SJSA1 (cell line): ENCODE measurements at regions not wholly inside any gene's neighbourhood (a gene's known extent, or its start where the extent isn't known, plus 50 kb on each side); places are given as distances from the start of the nearest gene placed in this dataset.

Source experiments
- DNase-seq, 2 experiments: peaks; one replicate each; pipeline ENCODE4 v3.0.0-alpha.2; 2015 to 2020; ENCODE audit warnings: low spot score in 2 of 2, low read depth in 1 of 2
- H3K27ac ChIP-seq: fragments of 250-450 bp; sonication (Bioruptor Pico); 2 replicates; pipeline ENCODE4 v1.5.1; 2020; ENCODE audit warnings: mild to moderate bottlenecking, moderate library complexity
- H3K27me3 ChIP-seq: fragments of 250-450 bp; sonication (Bioruptor Pico); replicated peaks from 2 replicates; pipeline ENCODE4 v1.5.1; 2020; ENCODE audit warnings: mild to moderate bottlenecking, moderate library complexity
- H3K36me3 ChIP-seq: fragments of 250-450 bp; sonication (Bioruptor Pico); 2 replicates; pipeline ENCODE4 v1.5.1; 2020; ENCODE audit warnings: mild to moderate bottlenecking
- H3K4me1 ChIP-seq: fragments of 250-450 bp; sonication (Bioruptor Pico); replicated peaks from 2 replicates; pipeline ENCODE4 v1.6.1; 2021; ENCODE audit warnings: mild to moderate bottlenecking
- H3K4me3 ChIP-seq: fragments of 250-450 bp; sonication (Bioruptor Pico); 2 replicates; pipeline ENCODE4 v1.5.1; 2020; ENCODE audit warnings: mild to moderate bottlenecking
- H3K9me3 ChIP-seq: fragments of 250-450 bp; sonication (Bioruptor Pico); replicated peaks from 2 replicates; pipeline ENCODE4 v1.5.1; 2020; ENCODE audit warnings: mild to moderate bottlenecking

GRCh38 chr2:147101941-147102790 lies 742.7 kb upstream of the ACVR2A start:
- Histone ChIP-seq H3K4me3 (no peak overlapping the region), H3K27me3 (no peaks in the 10 kb centered on the region), H3K36me3 (no peaks in the 10 kb centered on the region), H3K4me1 (no peaks in the 10 kb centered on the region), H3K27ac (no peak overlapping the region), H3K9me3 (no peaks in the 10 kb centered on the region)
- DNase-seq: no peak

GRCh38 chr2:147100406-147101035 lies 744.3 kb upstream of the ACVR2A start:
- Histone ChIP-seq H3K9me3 (no peaks in the 10 kb centered on the region), H3K27me3 (no peaks in the 10 kb centered on the region), H3K4me1 (no peaks in the 10 kb centered on the region), H3K36me3 (no peaks in the 10 kb centered on the region), H3K27ac (no peak overlapping the region), H3K4me3 (no peak overlapping the region)
- no peak for DNase-seq

- H3K4me3 ChIP-seq: no peak overlapping the region
- H3K4me1 ChIP-seq: no peaks in the 10 kb centered on the region
- no peaks in the 10 kb centered on the region for H3K9me3 ChIP-seq
- no peaks in the 10 kb centered on the region for H3K27me3 ChIP-seq
- DNase-seq: no peak
- H3K36me3 ChIP-seq: no peaks in the 10 kb centered on the region
- H3K27ac ChIP-seq: no peak overlapping the region
Measured at GRCh38 chr2:147099845-147100244, 745.0 kb upstream of the ACVR2A start.

- Histone ChIP-seq H3K4me1 (no peaks in the 10 kb centered on the region), H3K27ac (no peak overlapping the region), H3K36me3 (no peaks in the 10 kb centered on the region), H3K4me3 (no peak overlapping the region), H3K27me3 (no peaks in the 10 kb centered on the region), H3K9me3 (no peaks in the 10 kb centered on the region)
- DNase-seq: no peak
Measured at GRCh38 chr2:147098940-147099339, 745.9 kb upstream of the ACVR2A start.

- no peaks in the 10 kb centered on the region for H3K4me1 ChIP-seq
- no peak for DNase-seq
- H3K36me3 ChIP-seq: no peaks in the 10 kb centered on the region
- H3K9me3 ChIP-seq: no peaks in the 10 kb centered on the region
- H3K27me3 ChIP-seq: no peaks in the 10 kb centered on the region
- H3K4me3 ChIP-seq: no peak overlapping the region
- H3K27ac ChIP-seq: no peak overlapping the region
Measured at GRCh38 chr2:147097747-147098146, 747.1 kb upstream of the ACVR2A start.

GRCh38 chr2:147096671-147097070 lies 748.2 kb upstream of the ACVR2A start:
- Histone ChIP-seq H3K27ac (no peak overlapping the region), H3K4me1 (no peaks in the 10 kb centered on the region), H3K9me3 (no peaks in the 10 kb centered on the region), H3K27me3 (no peaks in the 10 kb centered on the region), H3K36me3 (no peaks in the 10 kb centered on the region), H3K4me3 (no peak overlapping the region)
- DNase-seq: no peak

- Histone ChIP-seq H3K4me1 (no peaks in the 10 kb centered on the region), H3K27ac (no peak overlapping the region), H3K27me3 (no peaks in the 10 kb centered on the region), H3K36me3 (no peaks in the 10 kb centered on the region), H3K4me3 (no peak overlapping the region), H3K9me3 (no peaks in the 10 kb centered on the region)
- DNase-seq: no peak
Measured at GRCh38 chr2:147095376-147095775, 749.5 kb upstream of the ACVR2A start.

GRCh38 chr2:147094077-147094476 lies 750.8 kb upstream of the ACVR2A start:
- Histone ChIP-seq H3K27ac (no peak overlapping the region), H3K4me3 (no peak overlapping the region), H3K4me1 (no peaks in the 10 kb centered on the region), H3K36me3 (no peaks in the 10 kb centered on the region), H3K9me3 (no peaks in the 10 kb centered on the region), H3K27me3 (no peaks in the 10 kb centered on the region)
- DNase-seq: no peak

GRCh38 chr2:147092266-147092665 lies 752.6 kb upstream of the ACVR2A start:
- no peaks in the 10 kb centered on the region for H3K9me3 ChIP-seq
- no peaks in the 10 kb centered on the region for H3K4me1 ChIP-seq
- no peak overlapping the region for H3K27ac ChIP-seq
- H3K27me3 ChIP-seq: no peaks in the 10 kb centered on the region
- no peak for DNase-seq
- H3K4me3 ChIP-seq: no peak overlapping the region
- H3K36me3 ChIP-seq: no peaks in the 10 kb centered on the region

GRCh38 chr2:147091448-147091847 lies 753.4 kb upstream of the ACVR2A start:
- Histone ChIP-seq H3K27ac (no peak overlapping the region), H3K9me3 (no peaks in the 10 kb centered on the region), H3K4me3 (no peak overlapping the region), H3K4me1 (no peaks in the 10 kb centered on the region), H3K27me3 (no peaks in the 10 kb centered on the region), H3K36me3 (no peaks in the 10 kb centered on the region)
- no peak for DNase-seq

GRCh38 chr2:147088871-147089270 lies 756.0 kb upstream of the ACVR2A start:
- no peaks in the 10 kb centered on the region for H3K27me3 ChIP-seq
- no peak overlapping the region for H3K4me3 ChIP-seq
- H3K36me3 ChIP-seq: no peaks in the 10 kb centered on the region
- no peak for DNase-seq
- H3K27ac ChIP-seq: no peak overlapping the region
- no peaks in the 10 kb centered on the region for H3K4me1 ChIP-seq
- H3K9me3 ChIP-seq: no peaks in the 10 kb centered on the region

GRCh38 chr2:147086715-147087114 lies 758.1 kb upstream of the ACVR2A start:
- no peak for DNase-seq
- Histone ChIP-seq H3K4me1 (no peaks in the 10 kb centered on the region), H3K9me3 (no peaks in the 10 kb centered on the region), H3K36me3 (no peaks in the 10 kb centered on the region), H3K27ac (no peak overlapping the region), H3K4me3 (no peak overlapping the region), H3K27me3 (no peaks in the 10 kb centered on the region)

GRCh38 chr2:147083664-147084063 lies 761.2 kb upstream of the ACVR2A start:
- H3K27ac ChIP-seq: no peak overlapping the region
- no peaks in the 10 kb centered on the region for H3K9me3 ChIP-seq
- H3K36me3 ChIP-seq: no peaks in the 10 kb centered on the region
- DNase-seq: no peak
- no peaks in the 10 kb centered on the region for H3K27me3 ChIP-seq
- no peaks in the 10 kb centered on the region for H3K4me1 ChIP-seq
- H3K4me3 ChIP-seq: no peak overlapping the region

- no peaks in the 10 kb centered on the region for H3K27me3 ChIP-seq
- no peaks in the 10 kb centered on the region for H3K36me3 ChIP-seq
- no peaks in the 10 kb centered on the region for H3K9me3 ChIP-seq
- DNase-seq: peak; percentile 19 to 47
- H3K4me3 ChIP-seq: no peak overlapping the region
- H3K27ac ChIP-seq: no peak overlapping the region
- H3K4me1 ChIP-seq: no peaks in the 10 kb centered on the region
Measured at GRCh38 chr2:147082850-147083522, 761.8 kb upstream of the ACVR2A start.
